GM20000 (cell line): ENCODE measurements at regions not wholly inside any gene's neighbourhood (a gene's known extent, or its start where the extent isn't known, plus 50 kb on each side); places are given as distances from the start of the nearest gene placed in this dataset.

ENCODE experiments used
- DNase-seq: peaks from one replicate; pipeline ENCODE4 v3.0.0; 2012; ENCODE audit warnings: low spot score
- TF ChIP-seq, protein P1 (sequence below): IDR thresholded peaks from 2 replicates; pipeline ENCODE4 v1.5.1; 2012; ENCODE audit warnings: mild to moderate bottlenecking, control low read depth; ENCODE audit errors: extremely low read depth, missing control alignments

- peak; percentile 25 for DNase-seq
- TF ChIP-seq, protein P1, sequence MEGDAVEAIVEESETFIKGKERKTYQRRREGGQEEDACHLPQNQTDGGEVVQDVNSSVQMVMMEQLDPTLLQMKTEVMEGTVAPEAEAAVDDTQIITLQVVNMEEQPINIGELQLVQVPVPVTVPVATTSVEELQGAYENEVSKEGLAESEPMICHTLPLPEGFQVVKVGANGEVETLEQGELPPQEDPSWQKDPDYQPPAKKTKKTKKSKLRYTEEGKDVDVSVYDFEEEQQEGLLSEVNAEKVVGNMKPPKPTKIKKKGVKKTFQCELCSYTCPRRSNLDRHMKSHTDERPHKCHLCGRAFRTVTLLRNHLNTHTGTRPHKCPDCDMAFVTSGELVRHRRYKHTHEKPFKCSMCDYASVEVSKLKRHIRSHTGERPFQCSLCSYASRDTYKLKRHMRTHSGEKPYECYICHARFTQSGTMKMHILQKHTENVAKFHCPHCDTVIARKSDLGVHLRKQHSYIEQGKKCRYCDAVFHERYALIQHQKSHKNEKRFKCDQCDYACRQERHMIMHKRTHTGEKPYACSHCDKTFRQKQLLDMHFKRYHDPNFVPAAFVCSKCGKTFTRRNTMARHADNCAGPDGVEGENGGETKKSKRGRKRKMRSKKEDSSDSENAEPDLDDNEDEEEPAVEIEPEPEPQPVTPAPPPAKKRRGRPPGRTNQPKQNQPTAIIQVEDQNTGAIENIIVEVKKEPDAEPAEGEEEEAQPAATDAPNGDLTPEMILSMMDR, result no peak
Measured at GRCh38 chr6:142700032-142700431, 244.9 kb downstream of the HIVEP2 start.

GRCh38 chr6:142700671-142701312 lies 244.2 kb downstream of the HIVEP2 start:
- no peak for DNase-seq
- TF ChIP-seq, protein P1, result no peak
